HG02938 (cell line): ENCODE measurements at regions not wholly inside any gene's neighbourhood (a gene's known extent, or its start where the extent isn't known, plus 50 kb on each side); places are given as distances from the start of the nearest gene placed in this dataset.
"Not testable (repeated sequence)": the region's sequence is repeated elsewhere in the genome, so short reads cannot be mapped to it uniquely, and the experiment has no call there.

ENCODE experiments used
- ATAC-seq: cut with Tn5 transposase; IDR thresholded peaks from one replicate; pipeline ENCODE4 v1.9.1; 2021; ENCODE audit warnings: mild to moderate bottlenecking, moderate library complexity; ENCODE audit not compliant: unreplicated experiment

DNA sequence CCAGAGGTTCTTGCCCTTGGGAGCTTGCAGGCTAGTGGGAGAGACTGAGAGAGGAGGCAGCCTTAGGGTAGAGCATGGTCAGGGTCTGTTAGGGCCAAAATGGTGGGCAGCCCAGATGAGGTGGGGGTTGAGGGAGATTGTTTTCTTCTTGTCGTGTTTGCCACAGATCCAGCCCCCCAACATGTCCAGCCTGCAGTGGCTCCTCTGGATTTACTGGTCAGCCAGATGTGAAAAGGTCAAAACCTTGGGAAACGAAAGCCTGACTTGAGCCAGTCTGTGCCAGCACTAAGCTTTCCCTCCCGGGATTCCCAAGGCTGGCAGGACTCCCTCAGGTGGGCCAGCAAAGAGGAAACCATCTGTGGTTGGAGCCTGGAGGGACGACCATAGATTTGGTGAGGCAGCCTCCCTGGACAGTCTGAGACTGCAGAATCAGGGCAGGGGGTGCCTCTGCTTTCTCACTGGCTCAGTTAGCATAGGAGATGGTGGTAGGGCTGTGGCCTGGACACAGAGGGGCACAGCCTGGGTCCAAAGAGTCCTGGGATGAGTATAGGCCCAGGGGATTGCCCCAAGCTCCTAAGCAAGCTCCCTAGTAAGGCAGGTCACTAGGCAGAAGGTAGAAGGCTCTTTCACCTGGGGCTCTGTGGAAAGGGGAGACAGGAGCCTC lies 51.2 kb upstream of the PRR23C start:
- no peak for ATAC-seq

- no peak for ATAC-seq
These were observed 52.0 kb upstream of the PRR23C start for GRCh38 chr3:139096670-139097069.

DNA sequence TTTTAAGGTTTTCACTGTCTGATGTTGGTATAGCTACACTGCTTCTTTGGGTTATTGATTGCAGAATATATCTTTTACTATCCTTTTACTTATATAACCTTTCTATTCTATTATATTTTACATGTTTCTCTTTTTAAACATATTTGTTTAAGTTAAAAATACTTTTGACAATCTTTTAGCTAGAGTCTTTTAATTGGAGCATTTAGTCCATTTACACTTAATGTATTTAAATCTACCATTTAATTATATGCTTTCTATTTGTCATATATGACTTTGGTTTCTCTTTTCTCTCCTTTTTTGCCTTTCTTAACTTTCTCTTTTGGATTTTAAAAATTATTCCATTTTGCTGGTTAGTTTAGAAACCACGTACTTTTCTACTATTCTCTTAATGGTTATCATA lies 53.7 kb upstream of the PRR23C start:
- no peak for ATAC-seq

GRCh38 chr3:139099968-139100817 lies 55.5 kb upstream of the PRR23C start:
- no peak for ATAC-seq

DNA sequence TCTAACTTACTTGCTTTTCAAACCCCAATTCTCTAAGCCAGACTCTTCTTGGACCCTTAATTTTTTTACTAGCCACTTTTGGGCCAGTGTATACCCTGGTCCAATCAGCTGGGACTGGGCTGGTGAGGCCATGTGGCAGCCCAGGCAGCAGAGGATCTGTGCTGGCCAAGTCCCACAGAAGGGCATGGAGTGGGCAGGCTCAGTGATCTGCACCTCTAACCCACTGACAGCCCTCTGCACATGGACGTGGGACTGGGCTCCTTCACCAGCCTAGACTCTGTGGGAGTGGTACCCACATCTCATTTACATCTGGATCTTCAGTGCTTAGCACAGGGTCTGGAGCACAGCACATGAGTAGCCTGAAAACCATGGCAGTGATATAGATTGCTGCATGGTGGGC lies 56.1 kb upstream of the PRR23C start:
- ATAC-seq, result no peak

DNA sequence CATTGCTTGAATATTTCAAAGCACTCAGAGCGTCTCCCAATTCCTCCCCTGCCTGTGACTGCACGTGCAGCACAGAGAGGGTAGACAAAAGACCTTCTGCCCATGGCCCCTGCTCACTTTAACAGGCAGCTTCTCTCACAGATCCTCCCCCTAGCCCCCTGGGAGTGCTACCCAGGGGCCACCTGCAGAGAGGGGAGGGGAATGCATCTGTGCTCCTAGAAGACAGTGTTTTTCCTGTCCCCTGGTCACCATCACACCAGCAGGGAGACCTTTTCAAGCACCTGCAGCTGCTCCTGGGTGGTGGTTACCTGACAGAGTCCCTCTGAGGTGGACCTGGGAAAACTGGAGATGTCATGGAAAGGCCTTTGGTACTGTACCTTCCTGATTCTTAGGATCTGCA lies 56.7 kb upstream of the PRR23C start:
- no peak for ATAC-seq

DNA sequence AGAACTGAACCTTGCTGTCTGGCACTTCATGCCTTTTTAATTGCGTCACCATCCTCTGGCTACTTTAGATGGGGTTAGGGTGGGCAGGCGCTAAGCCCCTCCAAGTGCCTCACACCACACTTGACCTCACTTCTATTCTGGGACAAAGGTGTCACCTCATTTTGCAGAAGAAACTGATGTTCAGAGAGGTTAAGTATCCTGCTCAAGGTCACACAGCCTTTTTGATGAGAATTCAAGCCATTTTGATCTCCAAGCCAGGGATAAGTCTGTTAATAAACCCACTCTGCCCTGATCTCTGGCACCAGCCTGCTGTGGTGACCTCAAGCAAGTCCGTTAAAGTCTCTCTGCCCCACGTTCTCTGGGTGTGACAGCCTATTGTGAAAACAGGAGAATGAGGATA lies 58.8 kb upstream of the PRR23C start:
- no peak for ATAC-seq

DNA sequence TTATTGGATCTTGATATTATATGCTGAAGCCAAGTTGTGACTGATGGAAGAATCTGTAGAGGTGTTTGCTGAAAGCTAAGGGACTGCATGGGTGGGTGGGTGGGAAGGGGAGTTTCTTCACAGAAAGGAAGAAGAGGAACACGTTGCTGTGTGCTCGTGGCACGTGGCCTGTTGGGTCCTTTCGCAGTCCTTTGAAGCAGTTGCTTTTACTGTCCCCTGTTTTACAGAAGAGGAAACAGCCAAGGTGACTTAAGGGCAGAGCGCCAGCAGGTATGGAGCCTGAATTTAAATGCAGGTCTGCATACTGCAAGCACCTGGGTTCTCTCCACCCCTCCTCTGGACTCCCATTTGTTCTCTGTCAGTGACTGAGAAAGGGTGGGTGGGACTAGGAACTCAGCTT lies 59.4 kb upstream of the PRR23C start:
- ATAC-seq, result no peak

DNA sequence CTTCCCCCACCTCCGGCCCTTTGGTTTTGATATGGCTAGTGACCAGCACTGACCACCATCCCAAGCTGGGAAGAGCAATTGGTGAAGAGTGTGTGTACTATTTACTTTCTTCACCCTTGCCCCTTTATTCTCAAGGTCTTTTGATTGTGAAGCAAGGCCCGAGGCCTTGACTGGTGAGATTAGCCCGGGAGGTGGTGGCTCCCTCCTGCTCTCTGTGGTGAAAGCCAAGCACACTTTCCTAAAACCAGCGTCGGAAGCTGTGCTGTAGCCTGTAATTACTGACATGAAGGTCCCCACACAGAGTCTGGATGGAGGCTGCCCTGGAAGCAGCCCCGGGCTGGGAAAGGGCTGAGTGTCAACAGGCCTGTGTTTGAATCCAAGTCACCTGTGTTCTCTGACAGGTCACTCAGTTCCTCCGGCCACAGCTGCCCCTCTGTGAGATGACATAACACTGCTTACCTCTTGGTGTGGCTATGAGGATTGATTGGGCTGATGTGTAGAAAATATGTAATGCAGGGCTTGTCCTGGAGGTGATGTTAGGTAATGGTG lies 60.5 kb upstream of the PRR23C start:
- no peak for ATAC-seq

GRCh38 chr3:139106013-139106932 lies 61.6 kb upstream of the PRR23C start:
- no peak for ATAC-seq

DNA sequence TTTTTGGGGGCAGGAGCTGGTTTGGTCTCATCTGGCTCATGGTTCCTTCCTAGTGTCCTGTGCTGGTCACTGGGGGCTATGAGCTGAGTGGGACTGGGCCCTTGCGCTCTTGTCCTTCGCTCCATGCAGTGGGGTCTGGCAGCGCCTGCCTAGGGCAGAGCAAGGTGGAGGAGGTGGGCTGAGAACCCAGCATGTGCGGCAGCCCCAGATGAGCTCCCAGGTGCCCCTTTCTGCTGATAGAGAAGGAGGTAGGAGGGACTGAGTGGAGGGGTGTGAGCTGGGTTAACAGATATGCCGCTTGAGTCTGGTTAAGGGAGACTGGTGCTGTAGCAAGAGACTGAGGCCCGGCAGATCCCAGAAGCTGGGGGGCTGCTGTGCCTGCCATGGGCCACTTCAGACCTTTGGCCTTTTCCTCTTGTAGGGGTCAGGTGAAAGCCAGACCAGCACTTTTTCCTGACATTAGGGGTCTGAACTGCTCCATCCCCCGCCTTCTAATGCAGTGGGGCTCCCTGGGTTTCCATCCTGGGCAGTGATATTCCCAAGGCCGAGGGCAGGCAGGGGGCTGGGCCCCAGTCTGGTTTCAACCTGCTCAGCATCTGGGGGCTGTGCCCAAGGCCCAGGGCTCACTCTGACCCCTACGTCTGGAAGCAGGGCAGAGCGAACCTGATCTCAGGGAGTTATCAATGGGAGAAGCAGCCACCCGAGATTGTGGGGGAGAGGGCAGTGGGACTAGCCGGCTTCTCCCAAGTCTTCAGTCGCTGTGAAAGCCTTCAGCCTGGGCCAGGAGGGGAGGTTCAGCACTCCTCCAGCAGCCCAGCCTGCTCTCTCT lies 62.9 kb upstream of the PRR23C start:
- ATAC-seq, result no peak

DNA sequence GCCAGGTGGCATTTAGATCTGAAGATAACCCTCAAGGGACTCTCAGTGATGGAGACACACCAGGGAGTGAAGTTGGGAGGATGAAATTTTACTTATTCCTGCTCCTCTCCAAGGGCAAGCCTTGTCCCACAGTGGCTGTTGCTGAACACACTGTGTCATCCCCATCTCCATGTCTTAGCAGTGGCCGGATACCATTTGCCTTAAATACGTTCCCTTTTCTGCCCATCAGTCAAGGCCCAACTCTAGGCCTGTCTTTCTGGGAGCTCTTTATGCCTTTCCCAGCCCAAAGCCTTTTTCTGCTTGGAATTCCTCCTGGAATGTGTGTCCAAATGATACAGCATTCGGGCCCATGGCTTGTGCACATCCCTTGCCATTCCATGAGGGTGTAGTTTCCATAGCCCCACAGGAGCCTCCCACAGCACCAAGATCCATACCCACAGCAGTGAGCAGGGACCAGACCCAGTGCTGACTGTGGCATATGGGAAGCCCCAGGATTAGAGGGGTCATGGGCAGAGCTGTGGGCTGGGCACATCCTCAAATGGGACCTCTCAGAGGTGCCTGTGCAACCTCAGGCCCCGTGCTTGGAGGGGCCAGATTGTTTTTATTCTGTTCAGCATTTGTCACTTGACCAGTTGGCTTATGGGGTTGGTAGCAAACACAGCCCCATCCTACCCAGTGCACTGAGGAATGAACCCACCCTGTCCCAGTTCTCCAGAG lies 63.7 kb upstream of the PRR23C start:
- no peak for ATAC-seq

GRCh38 chr3:139109271-139109670 lies 64.6 kb upstream of the PRR23C start:
- ATAC-seq, result no peak

GRCh38 chr3:139110072-139110830 lies 65.6 kb upstream of the PRR23C start:
- ATAC-seq, result no peak

DNA sequence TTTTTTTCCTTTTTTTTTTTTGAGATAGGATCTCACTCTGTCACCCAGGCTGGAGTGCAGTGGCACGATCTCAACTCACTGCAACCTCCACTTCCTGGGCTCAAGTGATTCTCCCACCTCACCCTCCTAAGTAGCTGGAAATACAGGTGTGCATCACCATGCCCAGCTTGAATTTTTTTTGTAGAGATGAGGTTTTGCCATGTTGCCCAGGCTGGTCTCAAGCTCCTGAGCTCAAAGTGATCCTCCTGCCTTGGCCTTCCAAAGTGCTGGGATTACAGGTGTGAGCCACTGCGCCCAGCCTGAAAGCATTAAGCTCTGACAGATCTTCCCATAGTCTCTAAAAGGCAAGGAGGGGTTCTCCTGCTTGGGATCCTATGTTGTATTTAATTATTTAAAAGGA lies 66.2 kb upstream of the PRR23C start:
- ATAC-seq, result not testable (repeated sequence)

- ATAC-seq, result peak; percentile 62
These were observed 66.9 kb upstream of the PRR23C start for GRCh38 chr3:139111392-139112229.

DNA sequence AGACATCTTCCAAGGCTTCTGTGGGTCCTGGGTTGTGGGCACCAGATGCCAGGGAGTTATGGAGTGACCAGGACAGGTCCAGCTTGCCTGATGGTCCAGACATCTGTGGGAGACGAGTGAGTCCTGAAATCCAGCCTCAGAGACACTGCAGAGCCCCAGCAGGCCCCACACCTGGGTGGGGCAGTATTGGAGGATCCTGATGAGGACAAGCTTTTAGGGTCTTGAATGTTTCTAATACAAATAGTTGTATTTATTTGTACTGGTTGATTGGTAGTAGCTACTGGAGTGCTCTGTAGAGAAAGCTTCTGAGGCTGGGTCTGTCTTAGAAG lies 67.5 kb upstream of the PRR23C start:
- ATAC-seq, result no peak
